CD8-positive, alpha-beta memory T cell (primary cell): ENCODE measurements at regions not wholly inside any gene's neighbourhood (a gene's known extent, or its start where the extent isn't known, plus 50 kb on each side); places are given as distances from the start of the nearest gene placed in this dataset.

Experiments
- CTCF ChIA-PET: fragments of 350-600 bp; sonication (Branson Sonifier 250); formaldehyde crosslinking; loops from one replicate; lab custom pipeline; 2021; ENCODE audit warnings: antibody characterized with exemption; lab: Charles Lee
- POLR2A ChIA-PET: fragments of 350-600 bp; sonication (Branson Sonifier 250); formaldehyde crosslinking; loops from one replicate; lab custom pipeline; 2021; ENCODE audit warnings: antibody characterized with exemption; lab: Charles Lee
- DNase-seq, 5 donors: peaks; one replicate each; pipeline versions ENCODE4 v3.0.0 to v3.0.0-alpha.2; 2020 to 2022; ENCODE audit warnings: mixed read lengths in 1 of 5
- H3K27ac ChIP-seq: one replicate; pipeline ENCODE4 v1.7.0; 2013; ENCODE audit warnings: low read depth, mild to moderate bottlenecking, low read length, moderate library complexity
- H3K27me3 ChIP-seq: 2 replicates; pipeline ENCODE4 v1.7.0; 2013; ENCODE audit warnings: low read length, mild to moderate bottlenecking; ENCODE audit not compliant: insufficient read depth, poor library complexity, severe bottlenecking
- H3K36me3 ChIP-seq: 2 replicates; pipeline ENCODE4 v1.7.0; 2013; ENCODE audit warnings: mild to moderate bottlenecking, low read length, moderate library complexity; ENCODE audit not compliant: insufficient read depth
- H3K4me1 ChIP-seq: 2 replicates; pipeline ENCODE4 v1.7.0; 2013; ENCODE audit warnings: mild to moderate bottlenecking, low read length, moderate library complexity; ENCODE audit not compliant: insufficient read depth
- H3K4me3 ChIP-seq: 2 replicates; pipeline ENCODE4 v1.7.0; 2013; ENCODE audit warnings: mild to moderate bottlenecking, low read length
- H3K9me3 ChIP-seq: 2 replicates; pipeline ENCODE4 v1.7.0; 2013; ENCODE audit warnings: mild to moderate bottlenecking, low read length
- H3K27ac Mint-ChIP-seq, 8 donors: one replicate each; pipeline ENCODE4 v1.8.0; 2020 to 2021; ENCODE audit warnings: mixed read lengths in 8 of 8, mild to moderate bottlenecking in 6 of 8, inconsistent platforms in 3 of 8, moderate library complexity in 3 of 8
- H3K27me3 Mint-ChIP-seq, 2 donors: one replicate each; pipeline ENCODE4 v1.8.0; 2020 to 2021; ENCODE audit warnings: mixed read lengths in 2 of 2, mild to moderate bottlenecking in 1 of 2, moderate library complexity in 1 of 2
- H3K36me3 Mint-ChIP-seq, 3 donors: one replicate each; pipeline ENCODE4 v1.8.0; 2020 to 2021; ENCODE audit warnings: mixed read lengths in 3 of 3, inconsistent platforms in 1 of 3, mild to moderate bottlenecking in 1 of 3
- H3K4me1 Mint-ChIP-seq, 3 donors: one replicate each; pipeline ENCODE4 v1.8.0; 2020 to 2021; ENCODE audit warnings: mixed read lengths in 3 of 3, inconsistent platforms in 1 of 3, mild to moderate bottlenecking in 1 of 3
- H3K4me3 Mint-ChIP-seq, 7 donors: one replicate each; pipeline ENCODE4 v1.8.0; 2020 to 2021; ENCODE audit warnings: mixed read lengths in 7 of 7, mild to moderate bottlenecking in 6 of 7, moderate library complexity in 4 of 7, inconsistent platforms in 2 of 7
- H3K9me3 Mint-ChIP-seq, 5 donors: one replicate each; pipeline ENCODE4 v1.8.0; 2020 to 2022; ENCODE audit warnings: mixed read lengths in 5 of 5, mild to moderate bottlenecking in 3 of 5, moderate library complexity in 2 of 5, inconsistent platforms in 1 of 5

DNA sequence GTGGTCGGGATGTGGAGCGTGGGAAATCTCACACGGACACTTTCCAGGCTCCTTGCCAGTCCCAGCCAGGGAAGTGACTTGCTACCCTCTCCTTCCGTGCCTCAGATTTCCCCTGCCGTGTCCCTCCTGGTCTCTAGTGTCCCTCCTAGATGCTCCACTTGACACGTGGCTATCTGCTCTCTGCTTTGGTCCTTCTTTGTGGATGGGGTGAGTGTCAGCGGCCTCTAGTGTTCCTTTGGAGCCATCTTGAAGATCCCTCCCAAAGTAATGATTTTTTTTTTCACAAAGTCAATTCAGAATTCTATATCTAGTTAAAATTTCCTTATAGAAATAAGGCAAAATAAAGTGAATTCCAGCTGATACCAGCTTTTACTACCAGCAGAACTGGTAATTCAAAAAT lies 117.7 kb downstream of the MRPL36 start:
- DNase-seq: no peak
- H3K27me3 ChIP-seq: no peaks in the 10 kb centered on the region
- H3K9me3 Mint-ChIP-seq: peaks cover 6 to 19% (median 9%) of the 10 kb centered on the region in 5 donors
- no peaks in the 10 kb centered on the region for H3K4me1 ChIP-seq
- no peak overlapping the region for H3K4me3 ChIP-seq
- no peak overlapping the region for H3K4me3 Mint-ChIP-seq
- ChIA-PET CTCF (no interaction called here), POLR2A (no interaction called here)
- H3K4me1 Mint-ChIP-seq: no peaks in the 10 kb centered on the region
- H3K27ac Mint-ChIP-seq: no peak overlapping the region
- H3K27ac ChIP-seq: no peak overlapping the region
- H3K27me3 Mint-ChIP-seq: peaks cover 13 to 48% of the 10 kb centered on the region in 2 donors
- peaks cover 0 to 6% (median 0%) of the 10 kb centered on the region in 3 donors for H3K36me3 Mint-ChIP-seq
- no peaks in the 10 kb centered on the region for H3K36me3 ChIP-seq
- H3K9me3 ChIP-seq: no peaks in the 10 kb centered on the region

DNA sequence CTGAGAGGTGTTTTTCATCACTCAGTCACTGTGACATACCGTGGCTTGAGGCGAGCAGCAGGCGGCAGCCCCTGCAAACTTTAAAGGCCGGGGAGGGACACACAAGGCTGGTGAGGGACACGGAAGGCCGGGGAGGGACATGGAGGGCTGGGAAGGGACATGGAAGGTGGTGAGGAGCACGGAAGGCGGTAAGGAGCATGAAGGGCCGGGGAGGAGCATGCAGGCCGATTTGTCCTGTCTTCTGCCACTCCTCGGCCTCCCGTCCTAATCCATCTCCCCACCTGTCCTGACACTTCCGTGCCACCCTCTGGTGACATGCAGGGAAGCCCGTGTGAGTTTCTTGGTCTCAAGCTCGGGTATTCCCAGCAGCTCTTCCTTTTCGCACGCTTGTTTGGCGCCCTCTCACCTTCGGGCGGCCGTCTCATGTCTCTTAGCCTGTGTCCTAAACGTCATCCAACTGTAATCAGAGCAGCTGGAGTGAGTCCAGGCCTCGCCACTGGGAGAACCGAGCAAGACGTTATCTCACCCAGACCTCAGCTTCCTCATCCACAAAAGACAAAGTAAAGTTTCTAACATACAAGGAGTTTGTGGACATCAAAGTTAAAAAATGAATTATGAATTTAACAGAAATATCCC lies 126.5 kb downstream of the MRPL36 start:
- H3K27me3 ChIP-seq: peaks cover 12% of the 10 kb centered on the region
- no peak overlapping the region for H3K4me3 Mint-ChIP-seq
- no peaks in the 10 kb centered on the region for H3K36me3 Mint-ChIP-seq
- H3K27me3 Mint-ChIP-seq: peaks cover 37 to 63% of the 10 kb centered on the region in 2 donors
- ChIA-PET POLR2A (no interaction called here), CTCF (no interaction called here)
- H3K4me1 ChIP-seq: no peaks in the 10 kb centered on the region
- H3K4me1 Mint-ChIP-seq: peaks cover under 1 to 10% (median 5%) of the 10 kb centered on the region in 3 donors
- H3K27ac Mint-ChIP-seq: peak overlapping the region in 2 of 8 donors; percentile 36 to 84
- H3K27ac ChIP-seq: no peak overlapping the region
- no peak for DNase-seq
- H3K9me3 ChIP-seq: no peaks in the 10 kb centered on the region
- H3K36me3 ChIP-seq: no peaks in the 10 kb centered on the region
- H3K4me3 ChIP-seq: no peak overlapping the region
- peaks cover 0 to 4% (median 1%) of the 10 kb centered on the region in 5 donors for H3K9me3 Mint-ChIP-seq

DNA sequence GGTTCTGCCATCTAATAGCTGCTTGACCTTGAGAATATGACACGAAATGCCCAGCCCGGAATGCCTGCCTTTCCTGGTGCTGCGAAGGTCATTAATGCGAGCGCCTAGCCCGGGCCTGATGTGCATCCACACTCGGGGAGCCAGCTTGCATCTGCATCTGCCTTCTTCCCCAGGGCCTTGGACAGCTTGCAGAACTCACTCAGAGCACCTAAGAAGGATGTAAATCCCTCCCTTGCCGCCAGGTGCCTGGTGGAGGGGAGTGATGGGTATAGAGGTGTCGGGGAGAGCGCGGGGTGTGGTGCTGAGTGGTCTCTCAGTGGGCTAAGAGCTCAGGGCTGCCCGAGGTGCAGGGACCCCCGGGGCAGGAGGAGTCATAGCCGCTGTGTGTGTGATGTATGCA lies 127.2 kb downstream of the MRPL36 start:
- Mint-ChIP-seq H3K36me3 (no peaks in the 10 kb centered on the region), H3K27me3 (peaks cover 39 to 62% of the 10 kb centered on the region in 2 donors), H3K4me1 (peaks cover 1 to 13% (median 5%) of the 10 kb centered on the region in 3 donors), H3K9me3 (peaks cover 0 to 4% (median 0%) of the 10 kb centered on the region in 5 donors), H3K27ac (no peak overlapping the region), H3K4me3 (no peak overlapping the region)
- H3K4me3 ChIP-seq: no peak overlapping the region
- CTCF ChIA-PET: no interaction called here
- no peaks in the 10 kb centered on the region for H3K9me3 ChIP-seq
- no peaks in the 10 kb centered on the region for H3K4me1 ChIP-seq
- no peak overlapping the region for H3K27ac ChIP-seq
- POLR2A ChIA-PET: no interaction called here
- no peak for DNase-seq
- peaks cover 18% of the 10 kb centered on the region for H3K27me3 ChIP-seq
- H3K36me3 ChIP-seq: no peaks in the 10 kb centered on the region

DNA sequence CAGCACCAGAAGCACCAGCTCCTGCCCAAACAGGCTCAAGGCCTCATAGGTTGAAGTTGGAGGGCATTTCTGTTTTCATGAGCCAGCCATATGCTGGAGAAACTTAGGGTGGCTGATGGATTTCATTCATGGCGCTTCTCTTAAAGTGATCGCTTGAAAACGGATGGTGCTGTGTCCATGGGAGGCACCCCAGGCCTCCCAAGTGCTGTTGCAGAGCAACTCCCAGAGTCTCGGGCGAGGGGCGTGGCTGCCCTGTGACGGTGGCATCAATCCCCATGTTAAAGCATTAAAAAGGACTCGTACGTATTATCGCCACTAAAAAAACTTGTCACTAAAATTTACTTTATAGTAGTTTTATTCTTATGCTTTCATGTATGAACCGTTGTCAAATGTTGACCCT lies 128.3 kb downstream of the MRPL36 start:
- Histone ChIP-seq H3K4me1 (peaks cover 5% of the 10 kb centered on the region), H3K27ac (no peak overlapping the region), H3K27me3 (peaks cover 23% of the 10 kb centered on the region), H3K9me3 (no peaks in the 10 kb centered on the region), H3K36me3 (no peaks in the 10 kb centered on the region), H3K4me3 (no peak overlapping the region)
- H3K4me3 Mint-ChIP-seq: no peak overlapping the region
- ChIA-PET POLR2A (no interaction called here), CTCF (no interaction called here)
- peaks cover 43 to 67% of the 10 kb centered on the region in 2 donors for H3K27me3 Mint-ChIP-seq
- H3K9me3 Mint-ChIP-seq: peaks cover 0 to 2% (median 0%) of the 10 kb centered on the region in 5 donors
- DNase-seq: no peak
- H3K36me3 Mint-ChIP-seq: no peaks in the 10 kb centered on the region
- no peak overlapping the region for H3K27ac Mint-ChIP-seq
- peaks cover 1 to 19% (median 9%) of the 10 kb centered on the region in 3 donors for H3K4me1 Mint-ChIP-seq

DNA sequence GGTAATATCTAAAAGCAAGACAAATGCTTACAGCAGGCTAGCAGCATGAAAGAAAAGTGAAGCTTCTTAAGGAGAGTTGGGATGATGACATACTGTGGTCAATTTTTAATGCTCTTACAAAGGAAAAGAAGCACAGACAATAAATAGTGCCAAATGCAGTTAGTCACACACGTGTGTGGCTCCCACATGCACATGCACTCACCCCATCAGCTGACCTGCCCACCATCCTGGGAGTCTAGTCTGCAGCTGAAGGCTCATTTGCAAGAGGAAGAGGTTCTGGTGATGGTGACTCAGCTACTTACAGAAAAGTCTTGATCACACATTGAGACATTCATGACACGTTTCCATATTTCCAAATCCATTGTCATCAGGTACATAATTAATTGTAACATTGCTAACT lies 129.3 kb downstream of the MRPL36 start:
- no peaks in the 10 kb centered on the region for H3K9me3 ChIP-seq
- ChIA-PET POLR2A (interaction anchor here (0.6 kb wide), 1 partner anchor 9 kb away, joined by 3 read pairs; no protein-coding TSS in a partner anchor), CTCF (no interaction called here)
- H3K9me3 Mint-ChIP-seq: peaks cover 0 to 2% (median 0%) of the 10 kb centered on the region in 5 donors
- H3K27ac ChIP-seq: no peak overlapping the region
- no peak overlapping the region for H3K4me3 Mint-ChIP-seq
- no peak overlapping the region for H3K4me3 ChIP-seq
- H3K27me3 ChIP-seq: peaks cover 30% of the 10 kb centered on the region
- H3K27ac Mint-ChIP-seq: no peak overlapping the region
- H3K4me1 ChIP-seq: peaks cover 5% of the 10 kb centered on the region
- H3K4me1 Mint-ChIP-seq: peaks cover 6 to 27% (median 16%) of the 10 kb centered on the region in 3 donors
- no peak for DNase-seq
- peaks cover 53 to 76% of the 10 kb centered on the region in 2 donors for H3K27me3 Mint-ChIP-seq
- H3K36me3 Mint-ChIP-seq: peaks cover 0 to 3% (median 0%) of the 10 kb centered on the region in 3 donors
- no peaks in the 10 kb centered on the region for H3K36me3 ChIP-seq

DNA sequence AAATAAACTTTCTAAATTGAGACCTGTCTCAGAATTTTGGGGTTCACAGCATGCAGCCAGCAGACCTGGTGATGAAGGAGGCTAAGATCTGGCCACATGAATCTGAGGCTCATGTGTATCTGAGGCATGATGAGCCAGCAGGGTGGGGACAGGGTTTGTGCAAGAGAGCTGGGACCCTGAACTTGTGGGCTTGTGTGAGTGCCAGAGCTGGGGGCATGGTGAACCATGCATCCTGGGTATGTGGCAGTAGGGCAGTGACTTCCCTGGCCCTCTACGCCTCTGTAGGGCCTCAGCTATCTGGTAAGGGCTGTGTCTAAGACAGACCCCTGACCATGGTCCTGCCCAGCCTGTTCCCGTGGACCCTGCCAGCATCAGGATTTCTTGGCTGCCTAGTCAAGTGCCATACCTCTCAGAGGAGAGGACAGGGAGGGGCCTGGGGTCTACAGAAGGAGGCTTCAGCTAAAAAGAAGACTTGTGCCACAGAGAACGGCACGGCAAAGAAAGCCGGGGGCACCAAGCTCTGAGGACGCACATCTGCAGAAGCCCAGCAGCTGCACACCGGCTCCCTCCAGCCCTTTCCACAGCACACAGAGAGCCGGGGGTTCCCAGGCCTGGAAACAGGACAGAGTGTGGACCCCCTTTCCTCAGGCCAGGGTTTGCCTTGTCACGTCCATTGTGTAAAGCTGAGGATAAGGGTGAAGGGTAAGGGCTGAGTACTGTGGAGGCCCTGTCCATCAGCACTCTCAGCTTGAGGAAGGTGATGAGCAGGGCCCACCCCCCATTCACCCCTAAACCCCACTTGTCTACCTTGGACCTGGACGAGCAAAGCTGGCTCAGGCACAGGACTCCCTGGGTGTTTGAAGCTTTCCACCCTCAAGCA lies 130.1 kb downstream of the MRPL36 start:
- POLR2A ChIA-PET: no interaction called here
- H3K36me3 Mint-ChIP-seq: peaks cover 0 to 3% (median 0%) of the 10 kb centered on the region in 3 donors
- H3K4me1 Mint-ChIP-seq: peaks cover 6 to 29% (median 16%) of the 10 kb centered on the region in 3 donors

DNA sequence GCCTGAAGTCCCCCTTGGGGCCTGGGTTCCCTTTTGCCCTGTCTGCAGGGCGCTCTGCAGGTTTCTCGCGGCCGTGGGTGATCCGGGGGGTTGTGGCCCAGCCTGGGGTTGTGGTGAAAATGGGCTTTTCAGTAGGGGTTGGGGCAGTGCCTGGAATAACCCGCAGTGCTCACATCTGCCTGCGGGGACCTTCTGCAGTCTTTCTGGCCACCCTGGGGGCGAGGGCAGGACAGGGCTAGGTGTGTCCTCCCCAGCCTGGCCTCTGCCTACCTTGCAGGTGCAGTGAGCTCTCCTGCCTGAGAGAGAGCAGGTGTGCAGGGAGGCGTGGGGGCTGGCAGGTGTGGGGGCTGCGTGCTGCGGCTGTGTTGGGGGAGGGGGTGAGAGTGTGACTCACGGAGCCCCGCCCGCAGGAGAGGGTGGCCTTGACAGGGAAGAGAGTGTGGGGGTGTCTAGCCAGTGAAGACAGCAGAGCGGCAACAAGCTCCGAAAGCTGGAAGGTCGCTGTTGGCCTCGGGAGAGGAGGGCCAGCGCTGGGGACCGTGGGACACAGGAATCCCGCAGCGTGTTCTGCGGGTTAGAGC lies 131.4 kb downstream of the MRPL36 start:
- peaks cover 5% of the 10 kb centered on the region for H3K4me1 ChIP-seq
- Mint-ChIP-seq H3K36me3 (peaks cover 0 to 3% (median 0%) of the 10 kb centered on the region in 3 donors), H3K27me3 (peaks cover 51 to 80% of the 10 kb centered on the region in 2 donors), H3K9me3 (peaks cover 0 to 2% (median 0%) of the 10 kb centered on the region in 5 donors), H3K4me1 (peaks cover 6 to 29% (median 16%) of the 10 kb centered on the region in 3 donors), H3K27ac (peak overlapping the region in 1 of 8 donors; percentile 38), H3K4me3 (peak overlapping the region in 6 of 7 donors; percentile 11 to 65 (median 39))
- H3K9me3 ChIP-seq: no peaks in the 10 kb centered on the region
- H3K36me3 ChIP-seq: no peaks in the 10 kb centered on the region
- H3K4me3 ChIP-seq: no peak overlapping the region
- POLR2A ChIA-PET: no interaction called here
- peak in 1 of 5 donors; percentile 51 for DNase-seq
- CTCF ChIA-PET: no interaction called here
- H3K27ac ChIP-seq: no peak overlapping the region
- peaks cover 32% of the 10 kb centered on the region for H3K27me3 ChIP-seq

More for the DNA sequence above, 130.1 kb downstream of the MRPL36 start:
- H3K27ac Mint-ChIP-seq: no peak overlapping the region
- H3K27me3 Mint-ChIP-seq: peaks cover 55 to 76% of the 10 kb centered on the region in 2 donors
- H3K4me3 Mint-ChIP-seq: peak overlapping the region in 2 of 7 donors; percentile 7 to 36
- peaks cover 0 to 2% (median 0%) of the 10 kb centered on the region in 5 donors for H3K9me3 Mint-ChIP-seq
- no peak overlapping the region for H3K27ac ChIP-seq
- no peak overlapping the region for H3K4me3 ChIP-seq
- DNase-seq: no peak
- H3K27me3 ChIP-seq: peaks cover 32% of the 10 kb centered on the region
- H3K4me1 ChIP-seq: peaks cover 5% of the 10 kb centered on the region
- H3K36me3 ChIP-seq: no peaks in the 10 kb centered on the region
- H3K9me3 ChIP-seq: no peaks in the 10 kb centered on the region
- CTCF ChIA-PET: interaction anchor here (1.4 kb wide), 1 partner anchor 25 kb away, joined by 3 read pairs; no protein-coding TSS in a partner anchor
